GM21367 (cell line): ENCODE measurements at regions not wholly inside any gene's neighbourhood (a gene's known extent, or its start where the extent isn't known, plus 50 kb on each side); places are given as distances from the start of the nearest gene placed in this dataset.
A peak's percentile ranks its signal among the peaks of the same experiment; 100 is the strongest.

Experiments
- ATAC-seq: cut with Tn5 transposase; IDR thresholded peaks from one replicate; pipeline ENCODE4 v1.9.1; 2021; ENCODE audit not compliant: unreplicated experiment

- ATAC-seq = no peak
Measured at GRCh38 chr6:22083119-22083518, 213.7 kb downstream of the PRL start.

- no peak for ATAC-seq
Measured at GRCh38 chr6:22087960-22088706, 208.7 kb downstream of the PRL start.

- ATAC-seq = no peak
Measured at GRCh38 chr6:22091424-22091948, 205.3 kb downstream of the PRL start.

GRCh38 chr6:22095836-22096235, 201.0 kb downstream of the PRL start:
- no peak for ATAC-seq

- no peak for ATAC-seq
Measured at GRCh38 chr6:22098601-22099031, 198.2 kb downstream of the PRL start.

GRCh38 chr6:22099231-22099630, 197.6 kb downstream of the PRL start:
- ATAC-seq = no peak

- ATAC-seq = no peak
Measured at GRCh38 chr6:22099923-22100322, 196.9 kb downstream of the PRL start.

GRCh38 chr6:22101163-22101562, 195.7 kb downstream of the PRL start:
- ATAC-seq = no peak

GRCh38 chr6:22102671-22103070, 194.2 kb downstream of the PRL start:
- ATAC-seq = peak; percentile 93

- no peak for ATAC-seq
Measured at GRCh38 chr6:22106451-22106850, 190.4 kb downstream of the PRL start.

GRCh38 chr6:22106961-22107360, 189.9 kb downstream of the PRL start:
- ATAC-seq = no peak

- no peak for ATAC-seq
Measured at GRCh38 chr6:22108199-22108598, 188.6 kb downstream of the PRL start.

- no peak for ATAC-seq
Measured at GRCh38 chr6:22110061-22110460, 186.8 kb downstream of the PRL start.

- no peak for ATAC-seq
Measured at GRCh38 chr6:22112461-22112860, 184.4 kb downstream of the PRL start.

GRCh38 chr6:22113026-22113766, 183.6 kb downstream of the PRL start:
- ATAC-seq = no peak

GRCh38 chr6:22115559-22115958, 181.3 kb downstream of the PRL start:
- no peak for ATAC-seq

- no peak for ATAC-seq
Measured at GRCh38 chr6:22117631-22118030, 179.2 kb downstream of the PRL start.

GRCh38 chr6:22119500-22119899, 177.3 kb downstream of the PRL start:
- no peak for ATAC-seq

- ATAC-seq = no peak
Measured at GRCh38 chr6:22124756-22125155, 172.1 kb downstream of the PRL start.

- ATAC-seq = no peak
Measured at GRCh38 chr6:22126910-22127309, 169.9 kb downstream of the PRL start.

- no peak for ATAC-seq
Measured at GRCh38 chr6:22129751-22130150, 167.1 kb downstream of the PRL start.

GRCh38 chr6:22132656-22133055, 164.2 kb downstream of the PRL start:
- no peak for ATAC-seq
